ENCODE measurements at regions not wholly inside any gene's neighbourhood (a gene's known extent, or its start where the extent isn't known, plus 50 kb on each side); places are given as distances from the start of the nearest gene placed in this dataset.

DNA sequence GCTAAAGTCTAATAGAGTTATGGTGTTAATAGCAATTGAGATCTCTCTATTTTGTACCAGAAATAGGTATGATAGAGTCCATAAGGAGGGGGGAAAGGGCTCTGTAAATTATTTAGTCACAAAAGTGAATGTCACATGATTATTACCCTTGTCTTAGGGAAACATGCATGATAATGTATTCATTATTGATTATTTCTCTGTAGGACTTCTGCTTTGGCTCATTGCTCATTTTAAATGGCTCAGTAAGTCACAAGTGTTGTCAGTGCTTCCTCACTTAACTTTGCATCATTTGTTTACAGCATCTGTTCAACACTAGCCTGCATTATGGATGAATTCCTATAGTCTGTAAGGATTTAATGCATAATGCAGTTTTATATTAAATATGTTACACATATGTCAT is 788.8 kb upstream of the EDIL3 start:
- no peaks in the 10 kb centered on the region for H4K20me1 ChIP-seq (ENCODE audit: insufficient read depth, low read length)
- TF ChIP-seq, protein P1, sequence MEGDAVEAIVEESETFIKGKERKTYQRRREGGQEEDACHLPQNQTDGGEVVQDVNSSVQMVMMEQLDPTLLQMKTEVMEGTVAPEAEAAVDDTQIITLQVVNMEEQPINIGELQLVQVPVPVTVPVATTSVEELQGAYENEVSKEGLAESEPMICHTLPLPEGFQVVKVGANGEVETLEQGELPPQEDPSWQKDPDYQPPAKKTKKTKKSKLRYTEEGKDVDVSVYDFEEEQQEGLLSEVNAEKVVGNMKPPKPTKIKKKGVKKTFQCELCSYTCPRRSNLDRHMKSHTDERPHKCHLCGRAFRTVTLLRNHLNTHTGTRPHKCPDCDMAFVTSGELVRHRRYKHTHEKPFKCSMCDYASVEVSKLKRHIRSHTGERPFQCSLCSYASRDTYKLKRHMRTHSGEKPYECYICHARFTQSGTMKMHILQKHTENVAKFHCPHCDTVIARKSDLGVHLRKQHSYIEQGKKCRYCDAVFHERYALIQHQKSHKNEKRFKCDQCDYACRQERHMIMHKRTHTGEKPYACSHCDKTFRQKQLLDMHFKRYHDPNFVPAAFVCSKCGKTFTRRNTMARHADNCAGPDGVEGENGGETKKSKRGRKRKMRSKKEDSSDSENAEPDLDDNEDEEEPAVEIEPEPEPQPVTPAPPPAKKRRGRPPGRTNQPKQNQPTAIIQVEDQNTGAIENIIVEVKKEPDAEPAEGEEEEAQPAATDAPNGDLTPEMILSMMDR (IDR thresholded peaks at IDR 0.05; ENCODE audit: extremely low read depth, low read depth, low read length), result no peak
- DNase-seq (ENCODE audit: insufficient read length, low spot score, missing footprints), result no peak
- H3K4me3 ChIP-seq (ENCODE audit: insufficient read depth, low read length), result no peak overlapping the region
- H3K4me1 ChIP-seq (ENCODE audit: insufficient read depth, low read length), result no peaks in the 10 kb centered on the region
- no peaks in the 10 kb centered on the region for H3K27me3 ChIP-seq (ENCODE audit: insufficient read depth, low read length)
- H3K36me3 ChIP-seq (ENCODE audit: insufficient read depth, low read length), result no peaks in the 10 kb centered on the region
- peaks cover 2% of the 10 kb centered on the region for H3K9me3 ChIP-seq (ENCODE audit: low read depth, low read length)
- no peak overlapping the region for H2AFZ ChIP-seq (ENCODE audit: low read length)
- H3K79me2 ChIP-seq (ENCODE audit: insufficient read depth, low read length), result no peaks in the 10 kb centered on the region
- H3K4me2 ChIP-seq (ENCODE audit: insufficient read depth, low read length), result no peak overlapping the region
- no peak overlapping the region for H3K27ac ChIP-seq (ENCODE audit: low read depth, low read length)

DNA sequence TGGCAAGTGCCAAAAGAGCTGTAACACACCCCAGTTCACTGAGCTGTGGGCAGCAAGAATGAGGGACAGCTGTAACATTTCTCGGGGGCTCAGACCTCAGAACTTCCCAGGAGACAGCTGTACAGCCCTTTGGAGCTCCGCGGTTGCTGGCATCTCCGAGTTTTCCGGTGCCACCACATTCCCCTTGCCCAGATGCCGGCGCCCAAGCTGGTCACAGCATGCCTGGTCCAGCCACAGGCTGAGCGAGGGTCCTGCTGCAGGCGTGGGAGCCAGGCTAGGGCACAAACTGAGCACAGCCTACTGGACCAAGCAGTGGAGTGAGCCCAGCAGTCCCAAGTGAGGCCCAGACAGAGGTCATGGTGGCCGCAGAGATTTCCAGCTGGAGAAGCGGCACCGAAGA is 797.7 kb upstream of the EDIL3 start:
- Histone ChIP-seq H3K27ac (ENCODE audit: low read depth, low read length) (no peak overlapping the region), H3K4me1 (ENCODE audit: insufficient read depth, low read length) (no peaks in the 10 kb centered on the region), H2AFZ (ENCODE audit: low read length) (no peak overlapping the region), H3K36me3 (ENCODE audit: insufficient read depth, low read length) (no peaks in the 10 kb centered on the region), H3K4me2 (ENCODE audit: insufficient read depth, low read length) (no peak overlapping the region), H3K4me3 (ENCODE audit: insufficient read depth, low read length) (no peak overlapping the region), H3K9me3 (ENCODE audit: low read depth, low read length) (no peaks in the 10 kb centered on the region), H3K27me3 (ENCODE audit: insufficient read depth, low read length) (no peaks in the 10 kb centered on the region), H4K20me1 (ENCODE audit: insufficient read depth, low read length) (no peaks in the 10 kb centered on the region), H3K79me2 (ENCODE audit: insufficient read depth, low read length) (no peaks in the 10 kb centered on the region)
- TF ChIP-seq, protein P1 (IDR thresholded peaks at IDR 0.05; ENCODE audit: extremely low read depth, low read depth, low read length), result no peak
- DNase-seq (ENCODE audit: insufficient read length, low spot score, missing footprints), result no peak

DNA sequence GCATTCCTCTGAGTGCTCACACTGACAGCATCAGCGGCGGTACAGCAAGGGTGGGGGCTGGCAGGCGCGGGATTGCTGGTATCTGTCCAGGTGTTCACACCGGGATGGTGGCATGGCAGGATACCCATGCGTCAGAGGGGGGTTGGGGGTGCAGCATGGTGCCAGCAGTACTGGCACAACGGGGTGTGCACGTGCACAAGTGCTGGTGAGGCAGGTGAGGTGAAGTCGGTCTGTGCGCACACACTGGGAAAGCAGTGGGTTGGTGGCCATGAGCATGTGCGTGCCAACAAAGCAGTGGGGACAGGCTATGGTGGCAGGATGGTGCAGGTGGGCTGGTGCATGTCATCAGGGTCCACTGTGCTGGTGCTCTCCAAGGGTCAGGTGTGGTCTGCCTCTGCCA is 819.6 kb upstream of the EDIL3 start:
- Histone ChIP-seq H3K4me3 (ENCODE audit: insufficient read depth, low read length) (no peak overlapping the region), H3K9me3 (ENCODE audit: low read depth, low read length) (no peaks in the 10 kb centered on the region), H4K20me1 (ENCODE audit: insufficient read depth, low read length) (no peaks in the 10 kb centered on the region), H3K4me1 (ENCODE audit: insufficient read depth, low read length) (no peaks in the 10 kb centered on the region), H3K4me2 (ENCODE audit: insufficient read depth, low read length) (no peak overlapping the region), H2AFZ (ENCODE audit: low read length) (no peak overlapping the region), H3K79me2 (ENCODE audit: insufficient read depth, low read length) (no peaks in the 10 kb centered on the region), H3K27me3 (ENCODE audit: insufficient read depth, low read length) (no peaks in the 10 kb centered on the region), H3K36me3 (ENCODE audit: insufficient read depth, low read length) (no peaks in the 10 kb centered on the region), H3K27ac (ENCODE audit: low read depth, low read length) (no peak overlapping the region)
- DNase-seq (ENCODE audit: insufficient read length, low spot score, missing footprints), result no peak
- TF ChIP-seq, protein P1 (IDR thresholded peaks at IDR 0.05; ENCODE audit: extremely low read depth, low read depth, low read length), result no peak

DNA sequence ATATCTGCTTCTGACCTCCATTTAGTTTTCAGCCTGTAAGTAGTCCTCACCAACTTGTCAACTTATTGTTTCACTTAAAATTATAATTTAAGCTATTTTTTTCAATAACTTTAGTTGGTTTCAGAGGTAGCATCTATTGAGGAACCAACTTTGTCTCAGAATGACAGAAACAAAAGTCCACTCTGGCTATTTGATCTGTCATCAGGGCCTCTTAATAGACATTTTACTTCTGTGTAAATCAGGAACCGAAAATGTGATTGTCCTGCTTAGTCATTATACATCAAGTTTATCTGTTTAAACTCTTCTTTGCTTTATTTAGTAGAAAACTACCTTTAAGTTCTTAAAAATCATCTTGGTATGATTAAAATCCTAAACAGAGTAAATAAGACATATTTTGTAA is 820.8 kb upstream of the EDIL3 start:
- Histone ChIP-seq H3K4me2 (ENCODE audit: insufficient read depth, low read length) (no peak overlapping the region), H4K20me1 (ENCODE audit: insufficient read depth, low read length) (no peaks in the 10 kb centered on the region), H3K27ac (ENCODE audit: low read depth, low read length) (no peak overlapping the region), H2AFZ (ENCODE audit: low read length) (no peak overlapping the region), H3K79me2 (ENCODE audit: insufficient read depth, low read length) (no peaks in the 10 kb centered on the region), H3K9me3 (ENCODE audit: low read depth, low read length) (no peaks in the 10 kb centered on the region), H3K4me1 (ENCODE audit: insufficient read depth, low read length) (no peaks in the 10 kb centered on the region), H3K36me3 (ENCODE audit: insufficient read depth, low read length) (no peaks in the 10 kb centered on the region), H3K27me3 (ENCODE audit: insufficient read depth, low read length) (no peaks in the 10 kb centered on the region), H3K4me3 (ENCODE audit: insufficient read depth, low read length) (no peak overlapping the region)
- DNase-seq (ENCODE audit: insufficient read length, low spot score, missing footprints), result no peak
- TF ChIP-seq, protein P1 (IDR thresholded peaks at IDR 0.05; ENCODE audit: extremely low read depth, low read depth, low read length), result no peak
